ENCODE measurements at regions not wholly inside any gene's neighbourhood (a gene's known extent, or its start where the extent isn't known, plus 50 kb on each side); places are given as distances from the start of the nearest gene placed in this dataset.
"Not testable (repeated sequence)": the region's sequence is repeated elsewhere in the genome, so short reads cannot be mapped to it uniquely, and the experiment has no call there.

DNA sequence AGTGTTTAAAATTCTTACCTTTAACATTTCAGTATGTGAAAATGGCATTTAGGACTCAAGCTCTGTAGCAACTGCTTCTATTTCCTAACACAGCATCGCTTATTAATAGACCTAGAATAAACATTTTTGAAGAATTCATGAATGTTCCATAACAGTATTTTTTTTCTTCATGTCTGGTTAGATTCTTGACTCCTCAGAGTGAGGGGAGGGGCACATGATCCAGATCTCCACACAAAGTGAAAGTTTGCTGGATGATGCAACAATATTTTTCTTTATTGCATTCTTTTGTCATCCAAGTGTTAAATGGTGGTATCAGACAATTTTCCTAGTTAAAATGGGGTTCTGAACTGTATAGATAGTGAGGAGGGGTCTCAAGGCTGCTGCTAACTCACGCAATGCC lies 130.8 kb upstream of the MAN2A1 start:
- intact Hi-C loops (cut with micrococcal nuclease), result no loop called here
- no peak overlapping the region for H3K27ac Mint-ChIP-seq
- peaks cover 2% of the 10 kb centered on the region for H3K9me3 Mint-ChIP-seq
- H3K36me3 Mint-ChIP-seq (ENCODE audit: low read depth), result no peaks in the 10 kb centered on the region
- ATAC-seq (ENCODE audit: low read depth) (no peak), DNase-seq (no peak)
- ChIA-PET POLR2A (no interaction called here), CTCF (no interaction called here)
- no peaks in the 10 kb centered on the region for H3K4me1 Mint-ChIP-seq
- TF ChIP-seq, protein P1, sequence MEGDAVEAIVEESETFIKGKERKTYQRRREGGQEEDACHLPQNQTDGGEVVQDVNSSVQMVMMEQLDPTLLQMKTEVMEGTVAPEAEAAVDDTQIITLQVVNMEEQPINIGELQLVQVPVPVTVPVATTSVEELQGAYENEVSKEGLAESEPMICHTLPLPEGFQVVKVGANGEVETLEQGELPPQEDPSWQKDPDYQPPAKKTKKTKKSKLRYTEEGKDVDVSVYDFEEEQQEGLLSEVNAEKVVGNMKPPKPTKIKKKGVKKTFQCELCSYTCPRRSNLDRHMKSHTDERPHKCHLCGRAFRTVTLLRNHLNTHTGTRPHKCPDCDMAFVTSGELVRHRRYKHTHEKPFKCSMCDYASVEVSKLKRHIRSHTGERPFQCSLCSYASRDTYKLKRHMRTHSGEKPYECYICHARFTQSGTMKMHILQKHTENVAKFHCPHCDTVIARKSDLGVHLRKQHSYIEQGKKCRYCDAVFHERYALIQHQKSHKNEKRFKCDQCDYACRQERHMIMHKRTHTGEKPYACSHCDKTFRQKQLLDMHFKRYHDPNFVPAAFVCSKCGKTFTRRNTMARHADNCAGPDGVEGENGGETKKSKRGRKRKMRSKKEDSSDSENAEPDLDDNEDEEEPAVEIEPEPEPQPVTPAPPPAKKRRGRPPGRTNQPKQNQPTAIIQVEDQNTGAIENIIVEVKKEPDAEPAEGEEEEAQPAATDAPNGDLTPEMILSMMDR (IDR thresholded peaks at IDR 0.05), result no peak
- no peaks in the 10 kb centered on the region for H3K27me3 Mint-ChIP-seq
- H3K4me3 Mint-ChIP-seq, result no peak overlapping the region

DNA sequence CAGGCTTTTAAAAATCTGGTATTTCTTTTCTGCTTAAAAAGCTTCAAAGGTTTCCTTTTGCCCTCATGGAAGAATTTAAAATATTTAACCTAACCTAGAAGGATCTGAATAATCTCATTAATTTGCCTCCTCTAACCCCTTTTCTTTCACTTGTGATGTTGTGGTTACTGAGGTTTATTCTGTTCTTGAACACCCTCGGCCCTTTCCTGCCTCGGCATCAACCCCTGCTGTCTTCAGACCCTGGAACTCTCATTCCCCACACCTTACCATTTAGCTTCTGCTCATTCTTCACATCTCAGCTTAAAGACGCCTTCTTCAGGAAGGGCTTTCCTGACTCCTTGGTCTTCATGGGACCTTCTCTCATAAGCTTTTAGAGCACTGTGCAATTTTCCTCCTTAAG lies 131.4 kb upstream of the MAN2A1 start:
- H3K4me1 Mint-ChIP-seq, result no peaks in the 10 kb centered on the region
- no peak overlapping the region for H3K27ac Mint-ChIP-seq
- H3K9me3 Mint-ChIP-seq, result peaks cover 6% of the 10 kb centered on the region
- no peaks in the 10 kb centered on the region for H3K36me3 Mint-ChIP-seq (ENCODE audit: low read depth)
- H3K27me3 Mint-ChIP-seq, result no peaks in the 10 kb centered on the region
- POLR2A ChIA-PET, result no interaction called here
- DNase-seq (no peak), ATAC-seq (ENCODE audit: low read depth) (no peak)
- TF ChIP-seq, protein P1 (IDR thresholded peaks at IDR 0.05), result no peak
- intact Hi-C loops (cut with micrococcal nuclease), result no loop called here
- CTCF ChIA-PET, result no interaction called here
- H3K4me3 Mint-ChIP-seq, result no peak overlapping the region

DNA sequence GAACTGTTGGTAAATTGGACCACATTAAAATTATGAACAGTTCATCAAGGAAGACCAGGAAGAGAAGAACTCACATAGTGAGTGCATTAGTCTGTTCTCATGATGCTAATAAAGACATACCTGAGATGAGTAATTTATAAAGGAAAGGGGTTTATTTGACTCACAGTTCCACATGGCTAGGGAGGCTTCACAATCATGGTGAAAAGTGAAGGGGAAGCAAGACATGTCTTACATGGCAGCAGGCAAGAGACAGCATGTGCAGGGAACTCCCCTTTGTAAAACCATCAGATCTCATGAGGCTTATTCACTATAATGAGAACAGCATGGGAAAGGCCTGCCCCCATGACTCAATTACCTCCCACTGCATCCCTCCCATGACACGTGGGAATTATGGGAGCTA lies 135.9 kb upstream of the MAN2A1 start:
- no peak for DNase-seq
- no peaks in the 10 kb centered on the region for H3K27me3 Mint-ChIP-seq
- POLR2A ChIA-PET, result no interaction called here
- H3K36me3 Mint-ChIP-seq (ENCODE audit: low read depth), result no peaks in the 10 kb centered on the region
- TF ChIP-seq, protein P1 (IDR thresholded peaks at IDR 0.05), result no peak
- no peaks in the 10 kb centered on the region for H3K4me1 Mint-ChIP-seq
- H3K9me3 Mint-ChIP-seq, result peaks cover 19% of the 10 kb centered on the region
- ATAC-seq (ENCODE audit: low read depth), result no peak
- CTCF ChIA-PET, result no interaction called here
- H3K4me3 Mint-ChIP-seq, result no peak overlapping the region
- H3K27ac Mint-ChIP-seq, result no peak overlapping the region
- intact Hi-C loops (cut with micrococcal nuclease), result no loop called here

DNA sequence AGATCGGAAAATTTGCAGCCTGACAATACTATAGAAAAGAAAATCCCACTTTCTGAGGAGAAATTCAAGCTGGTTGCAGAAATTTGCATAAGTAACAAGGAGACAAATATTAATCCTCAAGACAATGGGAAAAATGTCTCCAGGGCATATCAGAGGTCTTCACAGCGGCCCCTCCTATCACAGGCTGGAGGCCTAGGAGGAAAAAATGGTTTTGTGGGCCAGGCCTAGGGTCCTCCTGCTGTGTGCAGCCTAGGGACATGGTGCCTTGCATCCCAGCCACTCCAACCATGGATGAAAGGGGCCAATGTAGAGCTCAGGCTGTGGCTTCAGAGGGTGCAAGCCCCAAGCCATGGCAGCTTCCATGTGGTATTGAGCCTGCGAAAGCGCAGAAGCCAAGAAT lies 138.5 kb upstream of the MAN2A1 start:
- POLR2A ChIA-PET; DNase-seq; H3K4me3 Mint-ChIP-seq; H3K27ac Mint-ChIP-seq; intact Hi-C loops (cut with micrococcal nuclease); H3K27me3 Mint-ChIP-seq; H3K4me1 Mint-ChIP-seq; H3K36me3 Mint-ChIP-seq (ENCODE audit: low read depth); CTCF ChIA-PET; ATAC-seq (ENCODE audit: low read depth): not testable (repeated sequence)
- peaks cover 19% of the 10 kb centered on the region for H3K9me3 Mint-ChIP-seq

DNA sequence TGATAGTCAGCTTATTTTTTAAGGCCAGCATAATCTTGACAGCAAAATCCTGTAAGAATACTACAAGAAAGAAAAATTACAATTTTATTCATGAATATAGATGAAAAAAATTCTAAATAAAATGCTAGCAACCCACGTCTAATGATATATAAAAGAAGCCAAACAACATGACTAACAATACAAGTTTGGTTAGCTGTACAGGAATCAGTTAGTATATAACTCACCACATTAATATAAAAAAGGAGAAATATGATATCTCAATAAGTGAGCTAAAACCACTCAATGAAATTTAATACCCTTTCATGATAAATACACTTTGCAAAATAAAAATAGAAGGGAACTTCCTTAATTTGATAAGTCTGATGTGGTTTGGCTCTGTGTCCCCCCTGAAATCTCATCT lies 139.7 kb upstream of the MAN2A1 start:
- Mint-ChIP-seq H3K36me3 (ENCODE audit: low read depth) (no peaks in the 10 kb centered on the region), H3K4me3 (no peak overlapping the region), H3K27me3 (no peaks in the 10 kb centered on the region), H3K27ac (no peak overlapping the region), H3K4me1 (no peaks in the 10 kb centered on the region), H3K9me3 (peaks cover 19% of the 10 kb centered on the region)
- ATAC-seq (ENCODE audit: low read depth) (no peak), DNase-seq (no peak)
- POLR2A ChIA-PET, result no interaction called here
- CTCF ChIA-PET, result no interaction called here
- intact Hi-C loops (cut with micrococcal nuclease), result no loop called here
- TF ChIP-seq, protein P1 (IDR thresholded peaks at IDR 0.05), result no peak

DNA sequence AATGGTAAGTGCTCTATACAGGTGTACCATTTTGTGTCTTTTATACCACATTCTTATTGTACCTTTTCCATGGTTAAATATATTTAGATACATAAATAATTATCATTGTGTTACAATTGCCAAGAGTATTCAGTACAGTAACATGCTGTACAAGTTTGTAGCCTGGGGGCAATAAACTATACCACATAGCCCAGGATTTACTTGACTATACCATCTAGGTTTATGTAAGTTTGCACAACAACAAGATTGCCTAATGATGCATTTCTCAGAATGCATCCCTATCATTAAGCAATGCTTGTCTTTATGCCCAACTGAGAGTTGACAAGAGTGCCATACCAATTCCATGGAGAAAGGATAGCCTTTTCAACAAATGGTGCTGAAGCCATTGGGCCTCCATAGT lies 136.7 kb upstream of the PJA2 start:
- H3K36me3 Mint-ChIP-seq (ENCODE audit: low read depth), result no peaks in the 10 kb centered on the region
- CTCF ChIA-PET, result no interaction called here
- H3K9me3 Mint-ChIP-seq, result peaks cover 10% of the 10 kb centered on the region
- no peaks in the 10 kb centered on the region for H3K4me1 Mint-ChIP-seq
- no peak overlapping the region for H3K27ac Mint-ChIP-seq
- intact Hi-C loops (cut with micrococcal nuclease), result no loop called here
- no peak for ATAC-seq (ENCODE audit: low read depth)
- no peak for DNase-seq
- H3K4me3 Mint-ChIP-seq, result no peak overlapping the region
- POLR2A ChIA-PET, result no interaction called here
- TF ChIP-seq, protein P1 (IDR thresholded peaks at IDR 0.05), result no peak
- H3K27me3 Mint-ChIP-seq, result peaks cover 2% of the 10 kb centered on the region

DNA sequence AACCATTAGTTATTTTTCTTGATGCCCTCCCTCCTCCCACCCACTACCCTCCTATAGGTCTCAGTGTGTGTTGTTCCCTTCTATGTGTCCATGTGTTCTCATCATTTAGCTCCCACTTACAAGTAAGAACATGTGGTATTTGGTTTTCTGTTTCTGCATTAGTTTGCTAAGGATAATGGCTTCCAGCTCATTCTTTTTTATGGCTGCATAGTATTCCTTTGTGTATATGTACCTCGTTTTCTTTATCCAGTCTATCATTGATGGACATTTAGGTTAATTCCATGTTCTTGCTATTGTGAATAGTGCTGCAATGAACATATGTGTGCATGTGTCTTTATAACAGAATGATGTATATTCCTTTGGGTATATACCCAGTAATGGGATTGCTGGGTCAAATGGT lies 135.1 kb upstream of the PJA2 start:
- H3K27ac Mint-ChIP-seq; H3K27me3 Mint-ChIP-seq; intact Hi-C loops (cut with micrococcal nuclease); H3K4me1 Mint-ChIP-seq; H3K36me3 Mint-ChIP-seq (ENCODE audit: low read depth); CTCF ChIA-PET; DNase-seq; H3K4me3 Mint-ChIP-seq; POLR2A ChIA-PET; ATAC-seq (ENCODE audit: low read depth): not testable (repeated sequence)
- peaks cover 12% of the 10 kb centered on the region for H3K9me3 Mint-ChIP-seq

DNA sequence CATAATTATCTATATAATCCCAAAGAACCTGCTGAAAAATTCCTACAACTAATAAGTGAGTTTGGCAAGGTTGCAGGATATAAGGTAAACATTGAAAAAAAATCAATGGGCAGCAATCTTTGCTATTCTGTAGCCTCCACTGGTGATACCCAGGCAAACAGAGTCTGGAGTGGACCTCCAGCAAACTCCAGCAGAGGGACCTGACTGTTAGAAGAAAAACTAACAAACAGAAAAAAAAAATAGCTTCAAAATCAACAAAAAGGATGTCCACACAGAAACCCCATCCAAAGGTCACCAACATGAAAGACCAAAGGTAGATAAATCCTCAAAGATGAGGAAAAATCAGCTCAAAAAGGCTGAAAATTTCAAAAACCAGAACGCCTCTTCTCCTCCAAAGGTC lies 128.9 kb upstream of the PJA2 start:
- H3K27me3 Mint-ChIP-seq, result peaks cover 12% of the 10 kb centered on the region
- CTCF ChIA-PET, result not testable (repeated sequence)

More for the DNA sequence above, 128.9 kb upstream of the PJA2 start:
- ATAC-seq (ENCODE audit: low read depth); H3K36me3 Mint-ChIP-seq (ENCODE audit: low read depth); intact Hi-C loops (cut with micrococcal nuclease); H3K4me1 Mint-ChIP-seq; POLR2A ChIA-PET; H3K9me3 Mint-ChIP-seq; H3K27ac Mint-ChIP-seq; H3K4me3 Mint-ChIP-seq; DNase-seq: not testable (repeated sequence)

Measured in activated B cell treated with CpG ODN at 0.5 μM for 24 hours (primary cell).